ENCODE measurements at regions not wholly inside any gene's neighbourhood (a gene's known extent, or its start where the extent isn't known, plus 50 kb on each side); places are given as distances from the start of the nearest gene placed in this dataset.

DNA sequence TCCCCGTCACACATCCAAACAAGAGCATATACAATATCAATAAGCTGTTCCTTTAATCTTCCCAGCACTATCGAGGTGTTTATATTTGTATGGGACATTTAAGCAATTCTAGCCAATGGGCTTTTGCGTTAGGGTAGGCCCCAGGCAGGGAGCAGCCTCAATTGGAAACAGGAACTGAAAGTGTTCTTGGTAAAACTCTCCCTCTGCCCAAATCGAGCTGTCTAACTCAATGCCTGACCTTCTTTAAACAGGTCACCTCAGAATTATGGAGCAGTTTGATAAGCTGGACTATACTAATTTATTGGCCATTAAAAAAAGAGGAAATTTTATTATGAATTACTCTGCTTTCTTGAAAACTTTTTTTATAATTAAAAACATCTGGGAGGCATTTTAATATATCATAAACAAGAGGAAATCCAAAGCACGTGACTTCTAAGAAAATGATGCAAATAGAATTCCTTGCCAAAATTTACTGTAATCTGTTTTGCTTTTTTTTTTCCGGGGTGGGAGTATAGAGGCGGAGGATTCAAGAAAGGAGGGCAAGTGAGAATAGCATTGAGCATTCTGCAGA, 498.1 kb downstream of the LMO4 start:
- H3K36me3 Mint-ChIP-seq (ENCODE audit: low read depth), result no peaks in the 10 kb centered on the region
- H3K9me3 Mint-ChIP-seq, result no peaks in the 10 kb centered on the region
- no peak for DNase-seq
- H3K27me3 Mint-ChIP-seq, result no peaks in the 10 kb centered on the region
- no peaks in the 10 kb centered on the region for H3K4me1 Mint-ChIP-seq (ENCODE audit: low read depth)
- H3K27ac Mint-ChIP-seq, result no peak overlapping the region
- H3K4me3 Mint-ChIP-seq, result no peak overlapping the region

DNA sequence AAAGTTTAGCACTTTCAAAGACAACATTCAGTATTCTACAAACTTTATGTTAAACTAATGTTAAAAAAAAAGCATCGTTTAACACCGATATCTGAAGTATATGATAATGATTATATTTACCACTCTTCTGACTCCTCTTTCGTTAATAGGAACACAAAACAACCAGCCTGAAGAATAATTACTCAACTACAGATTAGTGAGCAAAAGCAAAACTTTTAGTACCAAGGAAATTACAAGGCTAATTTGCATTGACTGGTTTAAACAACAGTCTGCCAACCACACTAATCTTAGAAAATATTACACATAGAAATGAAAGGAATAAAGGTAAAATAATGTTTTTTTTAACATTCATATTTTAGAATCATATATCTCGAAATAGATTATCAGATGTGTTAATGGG, 500.7 kb downstream of the LMO4 start:
- Mint-ChIP-seq H3K4me3 (no peak overlapping the region), H3K27ac (no peak overlapping the region), H3K27me3 (no peaks in the 10 kb centered on the region), H3K4me1 (ENCODE audit: low read depth) (no peaks in the 10 kb centered on the region), H3K9me3 (no peaks in the 10 kb centered on the region), H3K36me3 (ENCODE audit: low read depth) (no peaks in the 10 kb centered on the region)
- no peak for DNase-seq

DNA sequence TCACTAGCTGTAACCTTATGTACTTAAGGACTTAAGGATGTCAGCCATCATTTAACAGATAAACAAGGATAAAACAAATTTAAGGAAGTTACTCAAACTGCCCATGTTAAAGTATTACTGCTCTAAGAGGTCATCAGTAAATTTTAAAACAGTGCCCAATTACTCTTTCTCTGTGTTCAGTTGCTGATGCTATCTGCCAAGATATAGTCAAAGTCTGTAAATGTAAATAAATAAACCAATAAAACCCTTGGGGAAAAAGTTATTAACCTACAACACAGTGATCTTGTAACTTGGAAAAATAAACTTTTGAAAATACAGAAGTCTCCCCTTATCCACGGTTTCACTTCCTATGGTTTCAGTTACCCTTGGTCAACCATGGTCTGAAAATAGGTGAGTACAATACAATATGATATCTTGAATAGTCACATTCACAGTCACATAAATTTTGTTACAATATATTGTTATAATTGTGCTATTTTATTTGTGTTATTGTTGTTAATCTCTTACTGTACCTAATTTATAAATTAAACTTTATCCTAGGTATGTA, 501.8 kb downstream of the LMO4 start:
- H3K4me1 Mint-ChIP-seq (ENCODE audit: low read depth), result no peaks in the 10 kb centered on the region
- H3K27me3 Mint-ChIP-seq, result no peaks in the 10 kb centered on the region
- no peak overlapping the region for H3K4me3 Mint-ChIP-seq
- no peak for DNase-seq
- H3K9me3 Mint-ChIP-seq, result no peaks in the 10 kb centered on the region
- H3K36me3 Mint-ChIP-seq (ENCODE audit: low read depth), result no peaks in the 10 kb centered on the region
- no peak overlapping the region for H3K27ac Mint-ChIP-seq

DNA sequence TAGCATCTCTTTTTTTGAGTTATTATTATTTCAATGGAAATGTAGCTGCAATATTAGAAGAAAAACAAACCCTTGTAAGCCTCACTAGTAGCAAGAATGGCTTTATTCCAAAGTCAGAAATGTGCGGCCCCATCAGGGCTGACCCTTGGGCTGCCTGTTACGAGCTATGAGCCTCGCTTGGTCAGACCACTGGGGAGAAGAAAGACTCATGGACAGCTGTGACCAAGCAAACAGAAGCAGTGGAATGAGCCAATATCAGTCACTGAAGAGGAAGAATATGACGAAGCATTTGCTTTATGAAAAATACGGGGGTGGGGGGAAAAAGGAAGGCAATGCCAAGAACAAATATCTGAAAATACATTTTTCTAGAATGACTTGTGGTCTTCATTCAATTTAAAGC, 504.5 kb downstream of the LMO4 start:
- H3K36me3 Mint-ChIP-seq (ENCODE audit: low read depth), result no peaks in the 10 kb centered on the region
- H3K27ac Mint-ChIP-seq, result no peak overlapping the region
- DNase-seq, result no peak
- H3K27me3 Mint-ChIP-seq, result no peaks in the 10 kb centered on the region
- H3K4me1 Mint-ChIP-seq (ENCODE audit: low read depth), result no peaks in the 10 kb centered on the region
- H3K4me3 Mint-ChIP-seq, result no peak overlapping the region
- H3K9me3 Mint-ChIP-seq, result no peaks in the 10 kb centered on the region

DNA sequence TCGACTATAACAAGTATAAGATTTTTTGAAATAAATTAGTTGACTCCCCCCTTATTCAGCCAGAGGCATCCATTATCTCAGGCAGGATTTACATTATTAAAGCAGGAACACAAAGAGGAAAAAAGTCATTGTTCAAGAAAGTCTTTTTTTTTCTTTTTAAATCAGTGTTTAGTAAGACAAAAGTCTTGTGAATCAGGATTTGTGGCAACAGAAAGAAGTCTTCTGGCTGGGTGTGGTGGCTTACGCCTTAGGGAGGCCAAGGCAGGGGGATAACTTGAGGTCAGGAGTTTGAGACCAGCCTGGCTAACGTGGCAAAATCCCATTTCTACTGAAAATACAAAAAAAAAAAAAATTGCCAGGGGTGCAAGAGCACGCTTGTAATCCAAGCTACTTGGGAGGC, 505.5 kb downstream of the LMO4 start:
- Mint-ChIP-seq H3K4me1 (ENCODE audit: low read depth) (no peaks in the 10 kb centered on the region), H3K36me3 (ENCODE audit: low read depth) (no peaks in the 10 kb centered on the region), H3K9me3 (no peaks in the 10 kb centered on the region)

GRCh38 chr1:87834941-87835340, 506.3 kb downstream of the LMO4 start:
- H3K4me1 Mint-ChIP-seq (ENCODE audit: low read depth), result no peaks in the 10 kb centered on the region
- H3K36me3 Mint-ChIP-seq (ENCODE audit: low read depth), result no peaks in the 10 kb centered on the region
- H3K4me3 Mint-ChIP-seq, result no peak overlapping the region
- H3K27me3 Mint-ChIP-seq, result no peaks in the 10 kb centered on the region
- H3K27ac Mint-ChIP-seq, result no peak overlapping the region
- DNase-seq, result no peak
- H3K9me3 Mint-ChIP-seq, result no peaks in the 10 kb centered on the region

More for the DNA sequence above, 505.5 kb downstream of the LMO4 start:
- no peak for DNase-seq
- Mint-ChIP-seq H3K27me3 (no peaks in the 10 kb centered on the region), H3K4me3 (no peak overlapping the region), H3K27ac (no peak overlapping the region)

DNA sequence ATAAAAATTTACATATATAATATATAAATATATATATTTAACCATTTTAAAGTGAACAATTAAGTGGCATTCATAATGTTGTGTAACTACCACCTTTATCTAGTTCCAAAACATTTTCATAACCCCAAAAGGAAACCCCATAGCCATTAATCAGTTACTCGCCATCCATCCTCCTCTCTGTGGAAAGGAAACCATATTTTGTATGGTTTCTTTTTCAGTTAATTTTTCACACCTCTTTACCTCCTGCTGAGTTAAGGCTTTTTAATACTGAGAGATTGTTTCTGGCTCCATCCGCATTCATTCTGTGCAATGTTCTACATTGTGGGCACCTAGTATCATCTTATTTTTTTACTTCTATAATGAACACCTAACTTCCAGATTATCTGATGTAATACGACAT, 512.1 kb downstream of the LMO4 start:
- H3K36me3 Mint-ChIP-seq (ENCODE audit: low read depth), result no peaks in the 10 kb centered on the region
- no peak overlapping the region for H3K4me3 Mint-ChIP-seq
- peaks cover 14% of the 10 kb centered on the region for H3K27me3 Mint-ChIP-seq
- no peaks in the 10 kb centered on the region for H3K9me3 Mint-ChIP-seq
- DNase-seq, result no peak
- H3K27ac Mint-ChIP-seq, result no peak overlapping the region
- H3K4me1 Mint-ChIP-seq (ENCODE audit: low read depth), result no peaks in the 10 kb centered on the region

DNA sequence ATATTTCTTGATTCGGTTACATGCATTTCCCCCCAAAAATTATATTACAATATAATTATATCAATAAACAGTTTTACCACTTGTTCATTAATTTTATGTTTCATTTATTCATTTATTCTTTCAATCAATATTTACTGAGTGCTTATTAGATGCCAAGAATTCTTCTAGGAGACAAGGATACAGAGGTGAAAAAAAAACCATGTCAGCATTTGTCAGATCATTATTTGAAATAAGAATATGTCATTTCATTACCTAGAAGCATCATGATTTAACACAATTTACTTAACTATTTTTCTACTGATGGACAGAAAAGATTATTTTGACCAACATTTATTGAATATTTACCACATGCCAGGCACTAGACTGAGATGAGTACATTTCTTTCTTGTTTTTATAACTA, 512.7 kb downstream of the LMO4 start:
- Mint-ChIP-seq H3K4me3 (no peak overlapping the region), H3K36me3 (ENCODE audit: low read depth) (no peaks in the 10 kb centered on the region), H3K27me3 (peaks cover 14% of the 10 kb centered on the region), H3K4me1 (ENCODE audit: low read depth) (no peaks in the 10 kb centered on the region), H3K27ac (no peak overlapping the region), H3K9me3 (no peaks in the 10 kb centered on the region)
- DNase-seq, result no peak

GRCh38 chr1:87842156-87842555, 513.5 kb downstream of the LMO4 start:
- Mint-ChIP-seq H3K9me3 (no peaks in the 10 kb centered on the region), H3K4me1 (ENCODE audit: low read depth) (no peaks in the 10 kb centered on the region), H3K27me3 (peaks cover 14% of the 10 kb centered on the region), H3K36me3 (ENCODE audit: low read depth) (no peaks in the 10 kb centered on the region), H3K27ac (no peak overlapping the region), H3K4me3 (no peak overlapping the region)
- no peak for DNase-seq

DNA sequence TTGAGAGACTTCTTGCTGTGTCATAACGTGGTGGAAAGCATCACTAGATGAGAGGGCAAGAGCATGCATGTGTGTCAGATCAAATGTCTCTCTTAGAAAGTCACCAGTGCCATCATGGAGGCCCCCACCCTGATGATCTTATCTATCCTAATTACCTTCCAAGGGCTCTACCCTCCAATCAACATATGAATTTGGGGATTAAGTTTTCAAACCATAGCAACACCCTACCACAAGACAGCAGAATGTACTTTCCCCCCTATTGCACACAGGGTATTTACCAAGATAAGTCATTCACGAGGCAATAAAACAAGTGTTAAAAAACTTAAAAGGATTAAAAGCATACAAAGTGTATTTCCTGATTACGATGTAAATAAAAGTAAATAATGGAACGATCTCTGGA, 515.6 kb downstream of the LMO4 start:
- DNase-seq, result no peak
- no peaks in the 10 kb centered on the region for H3K9me3 Mint-ChIP-seq
- H3K27ac Mint-ChIP-seq, result no peak overlapping the region
- no peak overlapping the region for H3K4me3 Mint-ChIP-seq
- peaks cover 14% of the 10 kb centered on the region for H3K27me3 Mint-ChIP-seq
- no peaks in the 10 kb centered on the region for H3K4me1 Mint-ChIP-seq (ENCODE audit: low read depth)
- H3K36me3 Mint-ChIP-seq (ENCODE audit: low read depth), result no peaks in the 10 kb centered on the region

DNA sequence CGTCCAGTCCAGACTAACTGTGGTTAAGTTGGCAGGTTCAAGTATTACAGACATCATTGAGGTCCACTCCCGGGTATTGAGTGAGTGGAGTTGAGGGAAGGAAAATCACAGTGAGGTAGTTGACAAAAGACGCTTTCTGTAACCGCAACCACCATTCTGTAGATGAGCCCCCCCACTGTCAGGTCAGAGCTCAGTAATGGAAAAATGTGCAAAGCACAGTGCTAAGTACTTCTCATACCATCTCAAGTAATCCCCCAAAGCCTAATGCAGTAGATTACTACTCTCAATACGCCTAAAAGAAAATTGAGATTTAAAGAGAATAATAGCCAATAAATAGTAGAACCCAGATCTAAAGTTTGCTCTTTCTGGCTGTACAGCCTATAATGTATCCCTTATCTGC, 522.8 kb downstream of the LMO4 start:
- Mint-ChIP-seq H3K27ac (no peak overlapping the region), H3K9me3 (no peaks in the 10 kb centered on the region), H3K4me3 (no peak overlapping the region), H3K27me3 (no peaks in the 10 kb centered on the region), H3K36me3 (ENCODE audit: low read depth) (no peaks in the 10 kb centered on the region), H3K4me1 (ENCODE audit: low read depth) (no peaks in the 10 kb centered on the region)
- no peak for DNase-seq

DNA sequence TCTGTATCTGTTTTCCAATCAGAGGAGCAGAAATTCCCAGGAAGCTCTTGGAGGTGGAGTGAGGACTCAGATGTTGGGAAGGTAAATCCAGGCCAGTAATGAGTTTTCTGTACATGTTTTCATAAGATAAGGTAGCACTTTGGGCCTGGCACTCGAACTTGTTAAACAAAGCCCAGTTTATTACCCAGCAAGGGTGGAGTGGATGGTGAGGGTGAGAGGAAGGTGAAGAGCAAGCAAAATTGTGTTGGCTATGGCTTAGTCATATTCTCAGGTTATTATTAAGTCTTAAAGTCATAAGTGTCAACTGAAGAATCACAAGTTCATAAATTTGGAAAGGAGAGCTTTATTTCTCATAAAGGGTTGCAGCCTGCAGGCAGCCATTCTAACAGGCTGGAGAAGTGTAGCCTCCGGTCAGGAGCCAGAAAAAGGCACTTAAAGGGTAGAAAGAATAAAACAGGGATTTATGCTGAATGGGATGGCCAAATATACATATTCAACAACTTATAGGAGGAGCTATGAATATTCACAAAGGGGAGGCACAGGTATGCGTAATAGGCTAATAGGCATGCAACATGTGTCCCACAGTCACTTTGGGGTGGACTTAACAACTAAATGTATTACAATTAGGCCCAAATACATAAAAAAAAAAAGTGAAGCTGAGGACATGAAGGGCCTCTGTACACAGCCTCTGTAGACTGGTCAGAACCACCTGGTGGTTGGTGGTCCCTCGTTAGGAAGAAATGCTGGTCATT, 523.9 kb downstream of the LMO4 start:
- H3K27me3 Mint-ChIP-seq, result no peaks in the 10 kb centered on the region

GRCh38 chr1:87853576-87854351, 525.1 kb downstream of the LMO4 start:
- H3K36me3 Mint-ChIP-seq (ENCODE audit: low read depth), result no peaks in the 10 kb centered on the region
- DNase-seq, result no peak
- no peak overlapping the region for H3K4me3 Mint-ChIP-seq
- no peaks in the 10 kb centered on the region for H3K27me3 Mint-ChIP-seq
- H3K4me1 Mint-ChIP-seq (ENCODE audit: low read depth), result no peaks in the 10 kb centered on the region
- H3K27ac Mint-ChIP-seq, result no peak overlapping the region
- peaks cover 3% of the 10 kb centered on the region for H3K9me3 Mint-ChIP-seq

More for the DNA sequence above, 523.9 kb downstream of the LMO4 start:
- no peaks in the 10 kb centered on the region for H3K9me3 Mint-ChIP-seq
- no peak for DNase-seq
- H3K27ac Mint-ChIP-seq, result no peak overlapping the region
- H3K4me1 Mint-ChIP-seq (ENCODE audit: low read depth), result no peaks in the 10 kb centered on the region
- H3K36me3 Mint-ChIP-seq (ENCODE audit: low read depth), result no peaks in the 10 kb centered on the region
- no peak overlapping the region for H3K4me3 Mint-ChIP-seq

GRCh38 chr1:87863317-87863716, 534.6 kb downstream of the LMO4 start:
- H3K36me3 Mint-ChIP-seq (ENCODE audit: low read depth), result no peaks in the 10 kb centered on the region
- H3K4me3 Mint-ChIP-seq, result no peak overlapping the region
- peaks cover 4% of the 10 kb centered on the region for H3K4me1 Mint-ChIP-seq (ENCODE audit: low read depth)
- H3K27me3 Mint-ChIP-seq, result peaks cover 2% of the 10 kb centered on the region
- peaks cover 11% of the 10 kb centered on the region for H3K9me3 Mint-ChIP-seq
- no peak for DNase-seq
- H3K27ac Mint-ChIP-seq, result no peak overlapping the region

- Mint-ChIP-seq H3K4me1 (ENCODE audit: low read depth) (peaks cover 4% of the 10 kb centered on the region), H3K27ac (no peak overlapping the region), H3K4me3 (no peak overlapping the region), H3K27me3 (peaks cover 2% of the 10 kb centered on the region), H3K36me3 (ENCODE audit: low read depth) (no peaks in the 10 kb centered on the region), H3K9me3 (peaks cover 8% of the 10 kb centered on the region)
- no peak for DNase-seq
These were observed 536.0 kb downstream of the LMO4 start for GRCh38 chr1:87864676-87865075.
